ENCODE measurements at regions not wholly inside any gene's neighbourhood (a gene's known extent, or its start where the extent isn't known, plus 50 kb on each side); places are given as distances from the start of the nearest gene placed in this dataset.
A peak's percentile ranks its signal among the peaks of the same experiment; 100 is the strongest.

GRCh38 chr4:89665662-89666061 is 171.3 kb downstream of the SNCA start:
- TF ChIP-seq CTCF (IDR thresholded peaks at IDR 0.05; ENCODE audit: insufficient read depth, low read depth, low read length), result no peak
- no peak overlapping the region for H3K4me3 ChIP-seq (ENCODE audit: low read depth, low read length)
- DNase-seq (ENCODE audit: low read depth), result no peak

DNA sequence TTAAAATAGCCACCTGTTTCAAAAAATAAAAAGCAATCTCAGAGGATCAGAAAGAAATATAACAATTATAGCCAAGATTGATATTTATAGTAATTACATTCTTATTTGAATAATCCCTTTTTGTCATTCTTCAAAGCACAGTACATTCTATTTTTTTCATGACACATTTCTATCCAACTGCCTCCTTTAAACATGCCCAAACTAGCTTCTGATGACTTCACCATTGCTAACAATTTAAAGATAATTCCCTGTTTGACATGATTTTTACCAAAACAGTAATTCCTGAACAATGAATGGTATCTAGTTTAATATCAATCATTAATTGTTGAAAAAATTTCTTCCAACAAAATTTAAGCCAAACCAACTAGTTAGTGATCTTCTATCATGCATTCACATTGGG is 172.4 kb downstream of the SNCA start:
- no peak overlapping the region for H3K4me3 ChIP-seq (ENCODE audit: low read depth, low read length)
- no peak for DNase-seq (ENCODE audit: low read depth)
- no peak for TF ChIP-seq CTCF (IDR thresholded peaks at IDR 0.05; ENCODE audit: insufficient read depth, low read depth, low read length)

DNA sequence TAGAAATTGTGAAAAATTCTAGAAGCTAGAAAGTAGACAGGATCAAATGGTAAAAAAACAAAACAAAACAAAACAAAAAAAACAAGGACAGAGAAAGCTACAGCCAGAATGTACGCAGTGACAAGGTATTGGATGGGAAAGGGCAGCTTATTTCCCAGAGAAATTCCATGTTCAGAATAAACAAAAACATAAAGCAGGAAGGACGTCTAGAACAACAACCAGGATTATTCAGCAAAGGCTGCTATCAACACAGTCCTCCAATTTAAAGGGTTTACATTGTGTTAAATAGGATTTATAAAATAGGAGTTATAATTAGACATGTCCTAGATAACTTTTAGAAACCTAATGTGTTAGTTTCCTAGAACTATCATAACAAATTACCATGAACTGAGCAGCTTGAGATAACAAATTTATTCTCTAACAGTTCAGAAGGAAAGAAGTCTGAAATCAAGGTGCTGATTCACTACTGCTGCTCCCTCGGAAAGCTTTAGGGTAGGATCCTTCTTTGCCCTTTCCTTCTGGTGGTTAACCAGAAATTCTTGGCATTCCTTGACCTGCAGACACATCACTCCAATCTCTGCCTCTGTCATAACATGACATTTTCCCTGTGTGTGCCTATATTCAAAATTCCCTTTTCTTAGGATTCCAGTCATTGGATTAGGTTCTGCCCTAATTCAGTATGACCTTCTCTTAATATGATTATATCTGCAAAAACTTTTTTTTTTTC is 175.6 kb downstream of the SNCA start:
- H3K4me3 ChIP-seq (ENCODE audit: low read depth, low read length), result no peak overlapping the region
- no peak for TF ChIP-seq CTCF (IDR thresholded peaks at IDR 0.05; ENCODE audit: insufficient read depth, low read depth, low read length)
- DNase-seq (ENCODE audit: low read depth), result peak; percentile 38

DNA sequence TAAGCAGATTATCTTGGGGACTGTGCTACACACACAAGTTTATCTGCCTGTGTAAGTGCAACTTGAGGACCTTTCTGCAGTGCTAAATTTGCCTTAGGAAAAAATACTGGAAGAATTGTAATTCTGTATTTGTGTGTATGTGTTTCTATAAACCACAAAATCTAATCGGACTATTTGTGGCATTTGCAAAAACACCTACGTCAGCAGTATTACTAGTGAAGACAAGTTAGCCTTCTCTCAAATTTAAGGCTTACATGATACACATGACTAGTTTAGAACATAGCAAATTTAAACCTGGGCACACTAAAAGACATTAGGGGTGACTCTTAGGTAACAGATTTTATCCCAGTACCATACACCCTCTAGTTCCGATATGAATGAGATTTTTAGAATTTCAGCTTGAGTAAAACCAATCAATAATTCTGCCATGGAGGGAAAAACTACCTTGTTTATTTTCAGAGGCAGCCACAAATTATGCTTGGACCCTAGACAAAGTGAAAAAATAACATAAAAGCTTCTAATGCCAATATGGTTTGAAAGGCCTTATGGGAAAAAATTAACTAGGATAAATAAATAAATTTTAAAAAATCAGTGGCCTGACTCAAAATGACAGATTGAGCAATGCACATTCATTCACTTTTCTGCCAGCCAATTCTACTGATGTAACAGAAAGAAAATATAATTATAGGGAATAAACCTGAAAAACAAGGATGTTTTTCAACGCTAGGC is 176.4 kb downstream of the SNCA start:
- no peak for DNase-seq (ENCODE audit: low read depth)
- TF ChIP-seq CTCF (IDR thresholded peaks at IDR 0.05; ENCODE audit: insufficient read depth, low read depth, low read length), result no peak
- H3K4me3 ChIP-seq (ENCODE audit: low read depth, low read length), result no peak overlapping the region

- no peak for TF ChIP-seq CTCF (IDR thresholded peaks at IDR 0.05; ENCODE audit: insufficient read depth, low read depth, low read length)
Observed at GRCh38 chr4:89658701-89659024, 178.3 kb downstream of the SNCA start.

GRCh38 chr4:89657931-89658700 is 178.8 kb downstream of the SNCA start:
- DNase-seq (ENCODE audit: low read depth), result peak; percentile 52
- no peak overlapping the region for H3K4me3 ChIP-seq (ENCODE audit: low read depth, low read length)
- TF ChIP-seq CTCF (IDR thresholded peaks at IDR 0.05; ENCODE audit: insufficient read depth, low read depth, low read length), result peak; percentile 57

More at GRCh38 chr4:89658701-89659024, 178.3 kb downstream of the SNCA start:
- H3K4me3 ChIP-seq (ENCODE audit: low read depth, low read length), result no peak overlapping the region
- DNase-seq (ENCODE audit: low read depth), result no peak
